ENCODE measurements at regions not wholly inside any gene's neighbourhood (a gene's known extent, or its start where the extent isn't known, plus 50 kb on each side); places are given as distances from the start of the nearest gene placed in this dataset.
"Not testable (repeated sequence)": the region's sequence is repeated elsewhere in the genome, so short reads cannot be mapped to it uniquely, and the experiment has no call there.

- DNase-seq = no peak
Observed at GRCh38 chr1:65020774-65021173, 54.4 kb upstream of the JAK1 start.

DNA sequence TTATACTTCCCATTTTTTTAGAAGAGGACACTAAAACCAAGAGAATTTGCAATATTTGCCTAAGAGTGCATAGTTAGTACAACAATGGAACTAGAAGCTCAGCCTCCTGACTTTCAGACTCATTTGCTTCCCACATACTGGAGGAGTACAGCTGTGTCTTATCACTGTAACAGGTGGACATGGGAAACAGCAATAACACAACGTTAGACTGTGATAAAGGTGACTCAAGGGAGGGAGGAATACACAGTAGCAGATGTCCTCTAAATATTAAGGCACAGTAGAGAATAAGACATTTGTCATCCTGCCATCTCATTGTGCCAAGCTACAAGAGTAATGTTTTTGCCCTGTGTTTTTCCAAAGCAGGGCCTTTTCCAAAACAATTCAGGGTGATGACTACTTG, 55.4 kb upstream of the JAK1 start:
- peak; percentile 70 for DNase-seq

DNA sequence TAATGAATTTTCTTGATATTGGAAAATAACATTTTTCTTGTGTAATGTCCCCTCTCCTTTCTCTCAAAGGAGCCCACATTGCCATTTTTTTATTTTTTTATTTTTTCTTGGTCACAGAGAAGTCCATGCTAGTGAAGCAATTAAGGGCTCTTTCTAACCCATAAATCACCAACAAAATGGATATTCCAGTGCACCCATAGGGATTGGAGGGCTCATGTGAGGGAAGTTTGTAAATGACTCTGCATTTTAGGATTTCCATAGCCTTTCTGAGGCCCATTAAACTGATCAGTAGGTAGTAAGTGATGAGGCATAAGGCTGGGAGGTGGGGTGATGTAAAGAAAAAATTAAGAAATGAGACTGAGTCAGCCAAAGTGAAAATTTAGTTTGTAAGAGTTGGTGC, 55.9 kb upstream of the JAK1 start:
- no peak for DNase-seq

GRCh38 chr1:65025794-65026193, 59.4 kb upstream of the JAK1 start:
- no peak for DNase-seq

DNA sequence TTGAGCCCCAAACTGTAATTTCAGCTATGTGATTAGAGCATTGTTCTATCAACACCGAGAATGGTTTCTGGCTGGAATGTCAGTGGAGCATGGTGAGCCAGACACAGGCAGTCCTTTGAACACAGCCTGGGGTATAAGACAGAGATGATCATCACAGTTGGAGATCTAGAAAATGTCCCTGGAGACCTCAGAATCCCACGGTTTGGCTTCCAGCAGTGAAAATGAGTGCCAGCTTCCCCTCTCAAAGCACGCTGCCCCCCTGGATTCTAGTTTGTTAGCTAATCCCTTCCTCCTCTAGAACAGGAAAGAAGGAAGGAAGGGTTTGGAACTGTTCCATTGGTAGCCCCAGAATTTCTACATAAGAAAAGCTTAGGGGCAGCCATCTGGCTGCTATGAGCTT, 59.9 kb upstream of the JAK1 start:
- no peak for DNase-seq

- peak; percentile 47 for DNase-seq
Observed at GRCh38 chr1:65027666-65028358, 61.5 kb upstream of the JAK1 start.

- DNase-seq = not testable (repeated sequence)
Observed at GRCh38 chr1:65029434-65029833, 63.1 kb upstream of the JAK1 start.

DNA sequence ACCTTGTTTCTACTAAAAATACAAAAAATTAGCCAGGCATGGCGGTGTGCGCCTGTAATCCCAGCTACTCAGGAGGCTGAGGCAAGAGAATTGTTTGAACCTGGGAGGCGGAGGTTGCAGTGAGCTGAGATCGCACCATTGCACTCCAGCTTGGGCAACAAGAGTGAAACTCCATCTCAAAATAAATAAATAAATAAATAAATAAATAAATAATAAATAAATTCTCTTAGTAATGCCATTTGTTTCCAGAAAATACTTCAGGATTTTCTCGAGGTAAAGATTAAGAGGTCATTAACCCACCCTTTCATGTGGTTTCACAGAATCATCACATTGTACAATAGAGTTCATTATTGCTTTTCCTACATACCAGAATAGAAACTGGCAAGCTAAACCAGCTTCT, 68.5 kb upstream of the JAK1 start:
- DNase-seq = not testable (repeated sequence)

GRCh38 chr1:65036570-65037051, 70.3 kb upstream of the JAK1 start:
- no peak for DNase-seq

GRCh38 chr1:65039066-65039465, 72.7 kb upstream of the JAK1 start:
- DNase-seq = peak; percentile 39

DNA sequence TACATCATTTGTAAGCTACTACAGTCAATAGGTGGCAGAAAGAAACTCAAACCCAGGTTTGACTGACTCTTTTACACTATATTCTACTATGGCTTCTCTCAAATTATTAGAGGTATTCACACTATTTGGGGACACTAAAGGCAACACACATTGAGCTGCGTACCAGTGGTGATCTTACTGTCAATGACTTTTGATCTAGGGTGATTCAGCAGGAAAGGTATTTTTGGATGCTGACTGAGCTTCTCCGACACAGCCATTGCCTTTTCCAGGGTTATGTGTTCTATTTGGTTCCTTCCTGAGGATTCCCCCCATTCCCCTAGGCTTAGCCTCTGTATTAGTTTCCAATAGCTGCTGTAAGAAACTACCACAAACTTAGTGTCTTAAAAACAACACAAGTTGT, 73.2 kb upstream of the JAK1 start:
- DNase-seq = no peak

DNA sequence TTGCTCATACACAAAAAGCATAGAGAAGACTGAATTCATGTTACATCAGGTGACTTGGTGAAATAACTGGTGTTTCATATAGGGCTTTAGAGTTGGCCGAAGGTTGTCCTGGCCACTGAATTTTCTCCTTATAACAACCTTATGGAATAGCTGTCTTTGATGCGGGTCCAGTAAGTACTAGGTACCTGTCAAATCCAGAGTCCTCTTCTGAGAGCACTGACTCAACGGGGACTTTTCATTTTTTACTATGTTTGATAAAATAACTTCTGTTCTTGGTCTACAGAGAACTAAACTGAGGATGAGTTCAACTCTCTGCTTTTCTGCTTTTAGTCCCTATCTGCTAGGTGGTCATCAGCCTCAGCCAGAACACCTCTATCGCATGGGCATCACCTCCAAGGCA, 76.1 kb upstream of the JAK1 start:
- DNase-seq = no peak

- no peak for DNase-seq
Observed at GRCh38 chr1:65044411-65044810, 78.1 kb upstream of the JAK1 start.

DNA sequence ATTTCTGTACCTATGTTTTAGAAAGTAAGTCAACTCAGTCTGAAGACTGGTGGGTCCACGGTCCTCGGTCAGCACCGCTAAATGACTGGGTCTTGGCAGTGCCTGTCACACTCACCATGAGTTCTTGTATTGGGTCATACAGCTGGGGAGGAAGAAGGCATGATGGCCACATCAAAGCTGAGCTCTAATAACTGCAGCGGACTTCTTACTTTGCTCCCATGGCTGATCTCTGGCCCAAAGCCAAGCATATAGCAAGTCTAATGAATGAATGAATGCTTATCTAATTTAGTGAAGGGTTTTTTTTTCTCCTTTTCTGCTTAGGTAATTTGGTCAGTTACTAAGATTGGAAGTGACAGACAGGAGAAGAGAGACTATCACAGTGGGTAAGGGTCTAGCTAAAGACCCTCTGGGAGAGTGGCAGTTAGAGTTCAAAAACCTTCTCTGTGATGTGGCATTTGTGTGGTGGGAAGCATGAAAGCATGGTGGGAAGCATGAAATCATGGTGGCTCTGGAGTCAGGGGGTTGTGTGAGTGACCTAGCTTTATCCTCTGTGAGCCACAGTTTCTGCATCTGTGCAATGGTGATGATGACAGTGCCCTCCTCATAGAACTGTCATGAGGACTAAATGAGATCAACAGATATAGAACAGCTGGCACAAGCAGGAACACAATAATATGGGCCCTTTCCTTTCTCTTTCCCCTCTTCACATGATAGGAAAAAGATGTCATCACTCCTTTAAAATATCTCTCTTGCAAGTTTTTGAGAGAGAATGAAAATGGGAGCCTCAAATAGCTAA, 78.9 kb upstream of the JAK1 start:
- DNase-seq = no peak

- DNase-seq = no peak
Observed at GRCh38 chr1:65048335-65048734, 82.0 kb upstream of the JAK1 start.

GRCh38 chr1:65049941-65050713, 83.8 kb upstream of the JAK1 start:
- DNase-seq = no peak

GRCh38 chr1:65050735-65051134, 84.4 kb upstream of the JAK1 start:
- no peak for DNase-seq

GRCh38 chr1:65054481-65054880, 88.1 kb upstream of the JAK1 start:
- DNase-seq = no peak

DNA sequence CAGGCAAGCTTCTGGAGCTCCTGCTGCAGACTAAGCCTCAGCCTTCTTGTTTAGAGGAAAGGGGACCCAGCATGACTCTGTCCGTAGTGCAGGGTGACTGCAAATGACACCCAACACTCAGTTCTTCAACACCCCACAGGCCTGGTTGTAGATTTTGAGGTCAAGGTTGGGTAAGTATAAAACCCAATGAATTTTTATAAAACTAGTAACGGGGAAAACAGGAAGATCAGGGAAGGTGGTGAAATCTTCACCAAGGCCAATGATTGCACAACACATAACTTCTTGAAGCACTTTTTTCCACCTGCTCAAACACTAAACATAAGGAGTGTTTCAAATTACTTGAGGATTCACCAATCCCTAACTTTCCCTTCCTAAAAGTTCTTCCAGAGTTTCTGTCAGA, 89.4 kb upstream of the JAK1 start:
- DNase-seq = peak; percentile 53

DNA sequence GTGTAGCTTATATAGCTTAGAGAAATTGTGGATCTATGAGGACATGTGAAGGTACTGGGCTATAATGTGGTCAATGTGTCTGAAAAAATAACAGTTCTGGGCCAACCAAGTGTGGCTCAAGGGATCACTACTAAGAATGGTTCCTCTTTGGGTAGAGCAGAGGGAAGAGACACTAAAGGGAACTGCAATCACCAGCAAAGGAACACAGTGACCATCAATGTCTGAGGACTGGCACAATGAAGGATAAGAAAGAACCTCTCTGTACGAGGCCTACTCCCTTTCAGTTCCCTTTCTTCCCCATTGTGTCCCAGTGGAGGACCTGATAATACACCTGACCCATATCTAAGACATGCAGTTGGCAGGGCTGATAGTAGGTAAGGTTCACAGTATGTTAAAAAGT, 89.9 kb upstream of the JAK1 start:
- DNase-seq = peak; percentile 55

- DNase-seq = no peak
Observed at GRCh38 chr1:65056866-65057265, 90.5 kb upstream of the JAK1 start.

GRCh38 chr1:65059930-65060538, 88.0 kb upstream of the AK4 start:
- DNase-seq = peak; percentile 77

DNA sequence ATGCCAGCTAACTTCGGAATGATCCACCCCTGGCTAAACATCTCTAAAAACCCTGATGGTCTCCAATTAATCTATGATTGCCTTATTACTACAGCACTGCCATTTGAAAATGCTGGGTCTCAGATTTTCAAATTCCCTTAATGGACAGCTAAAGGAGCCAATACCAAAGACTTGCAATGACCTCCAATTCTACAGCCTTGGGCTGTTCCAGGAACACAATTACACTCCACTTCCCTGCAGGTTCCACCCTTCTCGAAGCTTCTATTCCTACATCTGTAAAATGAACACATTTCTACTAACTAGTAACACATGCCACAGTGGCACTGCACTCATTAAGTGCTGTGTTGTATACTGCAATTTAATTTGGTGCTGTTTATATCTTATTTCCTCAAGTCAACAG, 85.7 kb upstream of the AK4 start:
- DNase-seq = no peak

Measured in hematopoietic multipotent progenitor cell treated with erythropoietin and hydrocortisone succinate and interleukin-3 and kit ligand, for 4 days (in vitro differentiated cells).